ENCODE measurements at regions not wholly inside any gene's neighbourhood (a gene's known extent, or its start where the extent isn't known, plus 50 kb on each side); places are given as distances from the start of the nearest gene placed in this dataset.

GRCh38 chr4:117692538-117692937 is 341.7 kb upstream of the NDST3 start:
- no TSS peak for BruUV-seq (replicated peaks)
- ChIA-PET POLR2A (no interaction called here), CTCF (no interaction called here)
- Histone ChIP-seq H3K27ac (ENCODE audit: insufficient read depth, low read depth, low read length) (no peak overlapping the region), H3K36me3 (ENCODE audit: control insufficient read depth in 2 of 2, extremely low read depth in 1 of 2, insufficient read depth in 2 of 2, low read length in 2 of 2) (no peaks in the 10 kb centered on the region), H4K20me1 (replicated peaks; ENCODE audit: control insufficient read depth, extremely low read depth, insufficient read depth, low read length) (no peaks in the 10 kb centered on the region), H2AFZ (ENCODE audit: low read depth, low read length) (no peak overlapping the region), H3K79me2 (ENCODE audit: control insufficient read depth, insufficient read depth, low read length) (no peaks in the 10 kb centered on the region), H3K9ac (replicated peaks; ENCODE audit: extremely low read depth, insufficient read depth, low read length) (no peak overlapping the region), H3K9me1 (replicated peaks; ENCODE audit: control insufficient read depth, extremely low read depth, insufficient read depth, low read length) (no peaks in the 10 kb centered on the region), H3K4me3 (replicated peaks in 1 of 3; ENCODE audit: insufficient read depth in 1 of 3, low read depth in 1 of 3, low read length in 3 of 3) (no peak overlapping the region), H3K4me2 (ENCODE audit: insufficient read depth, low read length) (no peak overlapping the region), H3K4me1 (ENCODE audit: control insufficient read depth, extremely low read depth, insufficient read depth, low read length) (no peaks in the 10 kb centered on the region), H3K9me3 (replicated peaks; ENCODE audit: control insufficient read depth, insufficient read depth, low read length) (no peaks in the 10 kb centered on the region), H3K27me3 (ENCODE audit: control insufficient read depth in 2 of 2, insufficient read depth in 2 of 2, low read length in 2 of 2) (no peaks in the 10 kb centered on the region)
- FAIRE-seq: no peak
- intact Hi-C loops (cut with micrococcal nuclease) (no loop called here), dilution Hi-C loops (cut with MboI; ENCODE audit: extremely low pct_ligation_motif_present, low sequenced_read_pairs) (no loop called here)
- no peak for DNase-seq (ENCODE audit: low read depth, low spot score)
- no peak for TF ChIP-seq CTCF (IDR thresholded peaks at IDR 0.05; ENCODE audit: extremely low read depth in 1 of 2, insufficient read depth in 1 of 2, low read depth in 1 of 2, low read length in 2 of 2)
- no peak for TF ChIP-seq GATA2 (IDR thresholded peaks at IDR 0.05; ENCODE audit: insufficient read depth, insufficient read length, low read depth, low read length)
- TF ChIP-seq MAX (IDR thresholded peaks at IDR 0.05; ENCODE audit: insufficient read depth, insufficient read length): no peak
- TF ChIP-seq POLR2A (IDR thresholded peaks at IDR 0.05; ENCODE audit: low read depth, low read length): no peak

- ChIA-PET POLR2A (no interaction called here), CTCF (interaction anchor here (0.9 kb wide), 1 partner anchor 37 kb away, joined by 3 read pairs; no protein-coding TSS in a partner anchor)
- no peak for TF ChIP-seq FOS (IDR thresholded peaks at IDR 0.05; ENCODE audit: borderline replicate concordance, insufficient read depth, low read length)
- TF ChIP-seq POLR2A (IDR thresholded peaks at IDR 0.05; ENCODE audit: low read depth, low read length): no peak
- no peak for TF ChIP-seq POLR2AphosphoS5 (IDR thresholded peaks at IDR 0.05; ENCODE audit: insufficient read depth, low read depth, low read length)
- TF ChIP-seq MYC (IDR thresholded peaks at IDR 0.05; ENCODE audit: low read depth, low read length): no peak
- TF ChIP-seq EZH2 (IDR thresholded peaks at IDR 0.05; ENCODE audit: borderline replicate concordance, low read depth, low read length, severe bottlenecking): no peak
- no peak for TF ChIP-seq CTCF (IDR thresholded peaks at IDR 0.05; ENCODE audit: extremely low read depth in 1 of 2, insufficient read depth in 1 of 2, low read depth in 1 of 2, low read length in 2 of 2)
- DNase-seq (ENCODE audit: low read depth, low spot score) (no peak), FAIRE-seq (no peak)
- intact Hi-C loops (cut with micrococcal nuclease) (no loop called here), dilution Hi-C loops (cut with MboI; ENCODE audit: extremely low pct_ligation_motif_present, low sequenced_read_pairs) (no loop called here)
- no peaks in the 10 kb centered on the region for H3K27me3 ChIP-seq (ENCODE audit: control insufficient read depth in 2 of 2, insufficient read depth in 2 of 2, low read length in 2 of 2)
- H3K9me1 ChIP-seq (replicated peaks; ENCODE audit: control insufficient read depth, extremely low read depth, insufficient read depth, low read length): no peaks in the 10 kb centered on the region
- no peaks in the 10 kb centered on the region for H3K4me1 ChIP-seq (ENCODE audit: control insufficient read depth, extremely low read depth, insufficient read depth, low read length)
- H3K9me3 ChIP-seq (replicated peaks; ENCODE audit: control insufficient read depth, insufficient read depth, low read length): no peaks in the 10 kb centered on the region
- no peak overlapping the region for H3K27ac ChIP-seq (ENCODE audit: insufficient read depth, low read depth, low read length)
- no peaks in the 10 kb centered on the region for H3K79me2 ChIP-seq (ENCODE audit: control insufficient read depth, insufficient read depth, low read length)
- H3K4me2 ChIP-seq (ENCODE audit: insufficient read depth, low read length): no peak overlapping the region
- H4K20me1 ChIP-seq (replicated peaks; ENCODE audit: control insufficient read depth, extremely low read depth, insufficient read depth, low read length): no peaks in the 10 kb centered on the region
- no peak overlapping the region for H2AFZ ChIP-seq (ENCODE audit: low read depth, low read length)
- BruUV-seq (replicated peaks): no TSS peak
- H3K36me3 ChIP-seq (ENCODE audit: control insufficient read depth in 2 of 2, extremely low read depth in 1 of 2, insufficient read depth in 2 of 2, low read length in 2 of 2): no peaks in the 10 kb centered on the region
- no peak overlapping the region for H3K4me3 ChIP-seq (replicated peaks in 1 of 3; ENCODE audit: insufficient read depth in 1 of 3, low read depth in 1 of 3, low read length in 3 of 3)
- no peak overlapping the region for H3K9ac ChIP-seq (replicated peaks; ENCODE audit: extremely low read depth, insufficient read depth, low read length)
These were observed 334.7 kb upstream of the NDST3 start for GRCh38 chr4:117699595-117699994.
